ENCODE measurements at regions not wholly inside any gene's neighbourhood (a gene's known extent, or its start where the extent isn't known, plus 50 kb on each side); places are given as distances from the start of the nearest gene placed in this dataset.

- TF ChIP-seq CTCF (IDR thresholded peaks at IDR 0.05) (no peak), POLR2A (IDR thresholded peaks at IDR 0.05) (no peak), EP300 (IDR thresholded peaks at IDR 0.05) (no peak), POLR2AphosphoS5 (IDR thresholded peaks at IDR 0.05) (no peak)
- 63 to 81% methylated on average over 4 of the region's 4 CpGs for WGBS, 2 donors
Measured at GRCh38 chr18:54100920-54101470, 123.5 kb downstream of the MBD2 start.

DNA sequence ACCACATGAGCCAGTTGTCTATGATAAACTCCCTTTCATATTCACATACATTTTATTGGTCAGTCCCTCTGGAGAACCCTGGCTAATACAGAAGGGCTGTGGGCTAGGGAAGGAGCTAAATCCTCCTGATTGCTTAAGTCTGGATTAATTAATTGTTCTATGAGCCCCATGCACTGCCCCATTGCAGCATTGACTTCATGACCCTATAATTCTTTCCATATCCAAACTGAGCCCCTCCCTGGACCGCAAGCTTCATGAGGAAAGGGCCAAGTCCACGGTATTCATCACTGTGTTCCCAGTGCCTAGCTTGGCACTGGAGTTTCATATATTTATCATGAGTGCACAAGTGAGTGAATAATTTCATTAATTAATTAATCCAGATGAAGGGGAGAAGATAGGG, 124.0 kb downstream of the MBD2 start:
- no peaks in the 10 kb centered on the region for H3K36me3 ChIP-seq
- WGBS, 2 donors: 90 to 92% methylated on average over 2 of the region's 2 CpGs

More at GRCh38 chr18:54100920-54101470, 123.5 kb downstream of the MBD2 start:
- no peak overlapping the region for H3K4me3 ChIP-seq
- no peaks in the 10 kb centered on the region for H3K4me1 ChIP-seq
- DNase-seq: no peak
- no peaks in the 10 kb centered on the region for H3K27me3 ChIP-seq
- no peak overlapping the region for H3K27ac ChIP-seq
- intact Hi-C loops (cut with DNase I): no loop called here
- H3K9me3 ChIP-seq: no peaks in the 10 kb centered on the region
- no peaks in the 10 kb centered on the region for H3K36me3 ChIP-seq

GRCh38 chr18:54094474-54094873, 130.0 kb downstream of the MBD2 start:
- no peak overlapping the region for H3K4me3 ChIP-seq
- intact Hi-C loops (cut with DNase I): no loop called here
- WGBS, 2 donors: 71 to 90% methylated on average over 4 of the region's 4 CpGs
- no peak for DNase-seq
- H3K9me3 ChIP-seq: no peaks in the 10 kb centered on the region
- no peaks in the 10 kb centered on the region for H3K36me3 ChIP-seq
- no peak overlapping the region for H3K27ac ChIP-seq
- no peaks in the 10 kb centered on the region for H3K27me3 ChIP-seq
- TF ChIP-seq POLR2AphosphoS5 (IDR thresholded peaks at IDR 0.05) (no peak), EP300 (IDR thresholded peaks at IDR 0.05) (no peak), POLR2A (IDR thresholded peaks at IDR 0.05) (no peak), CTCF (IDR thresholded peaks at IDR 0.05) (no peak)
- H3K4me1 ChIP-seq: no peaks in the 10 kb centered on the region

More for the DNA sequence above, 124.0 kb downstream of the MBD2 start:
- intact Hi-C loops (cut with DNase I): no loop called here
- H3K4me1 ChIP-seq: no peaks in the 10 kb centered on the region
- no peaks in the 10 kb centered on the region for H3K9me3 ChIP-seq
- H3K27me3 ChIP-seq: no peaks in the 10 kb centered on the region
- no peak overlapping the region for H3K27ac ChIP-seq
- TF ChIP-seq EP300 (IDR thresholded peaks at IDR 0.05) (no peak), POLR2AphosphoS5 (IDR thresholded peaks at IDR 0.05) (no peak), POLR2A (IDR thresholded peaks at IDR 0.05) (no peak), CTCF (IDR thresholded peaks at IDR 0.05) (no peak)
- H3K4me3 ChIP-seq: no peak overlapping the region
- no peak for DNase-seq

- intact Hi-C loops (cut with DNase I): no loop called here
- Histone ChIP-seq H3K36me3 (no peaks in the 10 kb centered on the region), H3K4me3 (no peak overlapping the region), H3K9me3 (no peaks in the 10 kb centered on the region), H3K27me3 (no peaks in the 10 kb centered on the region), H3K4me1 (no peaks in the 10 kb centered on the region), H3K27ac (no peak overlapping the region)
- 81 to 89% methylated on average over 2 of the region's 2 CpGs for WGBS, 2 donors
- TF ChIP-seq POLR2AphosphoS5 (IDR thresholded peaks at IDR 0.05) (no peak), POLR2A (IDR thresholded peaks at IDR 0.05) (no peak), CTCF (IDR thresholded peaks at IDR 0.05) (no peak), EP300 (IDR thresholded peaks at IDR 0.05) (no peak)
- DNase-seq: no peak
Measured at GRCh38 chr18:54090856-54091255, 133.6 kb downstream of the MBD2 start.
